ENCODE measurements at regions not wholly inside any gene's neighbourhood (a gene's known extent, or its start where the extent isn't known, plus 50 kb on each side); places are given as distances from the start of the nearest gene placed in this dataset.

GRCh38 chr1:58017641-58018040, 528.9 kb downstream of the OMA1 start:
- no peak for TF ChIP-seq POLR2A (IDR thresholded peaks at IDR 0.05)
- no peak for TF ChIP-seq CTCF (IDR thresholded peaks at IDR 0.05)
